NCI-H2029 (cell line): ENCODE measurements at regions not wholly inside any gene's neighbourhood (a gene's known extent, or its start where the extent isn't known, plus 50 kb on each side); places are given as distances from the start of the nearest gene placed in this dataset.

Experiments
- DNase-seq: peaks from one replicate; lab custom pipeline; 2025; lab: John Stamatoyannopoulos, UW

GRCh38 chr20:24261351-24261750, 208.1 kb upstream of the SYNDIG1 start:
- no peak for DNase-seq

- DNase-seq, result no peak
Observed at GRCh38 chr20:24257171-24257570, 212.3 kb upstream of the SYNDIG1 start.

GRCh38 chr20:24256307-24256706, 213.1 kb upstream of the SYNDIG1 start:
- no peak for DNase-seq

- no peak for DNase-seq
Observed at GRCh38 chr20:24254480-24254879, 214.9 kb upstream of the SYNDIG1 start.

GRCh38 chr20:24253321-24253720, 216.1 kb upstream of the SYNDIG1 start:
- no peak for DNase-seq

- no peak for DNase-seq
Observed at GRCh38 chr20:24245094-24245493, 224.3 kb upstream of the SYNDIG1 start.

- DNase-seq, result no peak
Observed at GRCh38 chr20:24242763-24243162, 226.7 kb upstream of the SYNDIG1 start.

GRCh38 chr20:24241466-24241865, 228.0 kb upstream of the SYNDIG1 start:
- DNase-seq, result no peak

GRCh38 chr20:24236963-24237362, 232.5 kb upstream of the SYNDIG1 start:
- no peak for DNase-seq

- DNase-seq, result no peak
Observed at GRCh38 chr20:24236201-24236600, 233.2 kb upstream of the SYNDIG1 start.

- DNase-seq, result no peak
Observed at GRCh38 chr20:24235296-24236175, 233.9 kb upstream of the SYNDIG1 start.

- no peak for DNase-seq
Observed at GRCh38 chr20:24227600-24227999, 239.0 kb upstream of the GGTLC1 start.

GRCh38 chr20:24212494-24212893, 223.9 kb upstream of the GGTLC1 start:
- no peak for DNase-seq

- DNase-seq, result no peak
Observed at GRCh38 chr20:24211972-24212371, 223.4 kb upstream of the GGTLC1 start.

- no peak for DNase-seq
Observed at GRCh38 chr20:24210356-24210755, 221.8 kb upstream of the GGTLC1 start.

GRCh38 chr20:24208652-24209051, 220.1 kb upstream of the GGTLC1 start:
- no peak for DNase-seq

- DNase-seq, result no peak
Observed at GRCh38 chr20:24207803-24208300, 219.3 kb upstream of the GGTLC1 start.

GRCh38 chr20:24206995-24207394, 218.4 kb upstream of the GGTLC1 start:
- no peak for DNase-seq

GRCh38 chr20:24203526-24204183, 215.1 kb upstream of the GGTLC1 start:
- no peak for DNase-seq

- no peak for DNase-seq
Observed at GRCh38 chr20:24199501-24199900, 210.9 kb upstream of the GGTLC1 start.

- peak; percentile 47 for DNase-seq
Observed at GRCh38 chr20:24194143-24194542, 205.6 kb upstream of the GGTLC1 start.

GRCh38 chr20:24190905-24191304, 202.3 kb upstream of the GGTLC1 start:
- DNase-seq, result no peak

- DNase-seq, result no peak
Observed at GRCh38 chr20:24185791-24186190, 197.2 kb upstream of the GGTLC1 start.
